Astrocyte of the hippocampus (primary cell): ENCODE measurements at regions not wholly inside any gene's neighbourhood (a gene's known extent, or its start where the extent isn't known, plus 50 kb on each side); places are given as distances from the start of the nearest gene placed in this dataset.
A peak's percentile ranks its signal among the peaks of the same experiment; 100 is the strongest.

Source experiments
- DNase-seq: peaks from one replicate; pipeline ENCODE4 v3.0.0; 2011; ENCODE audit warnings: low read depth, low spot score

GRCh38 chr9:118503236-118503635 is 799.0 kb downstream of the TLR4 start:
- no peak for DNase-seq

DNA sequence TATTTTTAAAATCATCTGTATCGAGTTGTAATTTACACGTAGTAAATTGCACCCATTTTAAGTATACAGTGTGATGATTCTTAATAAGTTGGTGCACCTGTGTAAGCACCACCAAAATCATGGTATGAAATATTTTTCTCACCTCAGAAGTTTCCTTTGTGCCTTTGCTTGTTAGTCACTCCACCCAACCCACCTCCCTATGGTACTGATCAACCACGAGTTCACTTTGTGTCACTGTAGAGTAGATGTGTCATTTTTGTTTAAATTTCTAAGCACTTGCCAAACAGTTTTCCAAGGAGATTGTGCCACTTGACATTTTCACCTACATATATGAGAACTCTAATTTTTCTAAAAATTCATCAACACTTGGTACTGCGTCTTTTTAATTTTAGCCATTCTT is 806.5 kb downstream of the TLR4 start:
- no peak for DNase-seq

DNA sequence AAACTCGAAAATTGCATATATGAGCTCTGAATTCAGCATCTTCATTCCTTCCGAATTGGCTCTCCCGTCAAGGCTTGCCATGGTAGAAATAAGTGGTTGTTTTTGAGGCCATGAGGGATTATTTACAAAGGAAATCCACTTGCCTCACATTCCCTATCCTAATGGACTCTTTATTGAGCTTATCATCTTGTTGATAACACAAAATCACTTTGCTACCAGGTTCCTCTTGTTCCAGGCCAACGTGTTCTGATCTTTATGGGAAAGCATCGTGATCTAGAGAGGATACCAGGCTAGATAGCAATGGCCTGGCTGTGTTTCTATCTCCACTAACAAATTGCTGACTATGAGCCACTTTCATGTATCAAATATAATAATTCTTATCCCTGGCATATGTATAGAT is 811.7 kb downstream of the TLR4 start:
- DNase-seq: no peak

DNA sequence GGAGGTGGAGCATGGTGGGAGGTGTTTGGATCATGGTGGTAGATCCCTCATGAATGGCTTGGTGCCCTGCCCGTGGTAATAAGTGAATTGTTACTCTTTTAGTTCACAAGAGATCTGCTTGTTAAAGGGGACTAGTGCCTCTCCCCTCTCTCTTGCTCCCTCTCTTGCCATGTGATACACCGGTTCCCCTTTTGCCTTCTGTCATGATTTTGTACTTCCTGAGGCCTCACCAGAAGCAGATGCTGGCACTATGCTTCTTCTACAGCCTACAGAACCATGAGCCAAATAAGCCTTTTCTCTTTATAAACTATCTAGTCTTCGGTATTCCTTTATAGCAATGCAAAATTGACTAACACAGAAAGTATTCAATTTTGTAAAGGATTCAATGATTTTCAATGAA is 817.1 kb downstream of the TLR4 start:
- no peak for DNase-seq

- peak; percentile 75 for DNase-seq
These were observed 818.2 kb downstream of the TLR4 start for GRCh38 chr9:118522093-118523028.

DNA sequence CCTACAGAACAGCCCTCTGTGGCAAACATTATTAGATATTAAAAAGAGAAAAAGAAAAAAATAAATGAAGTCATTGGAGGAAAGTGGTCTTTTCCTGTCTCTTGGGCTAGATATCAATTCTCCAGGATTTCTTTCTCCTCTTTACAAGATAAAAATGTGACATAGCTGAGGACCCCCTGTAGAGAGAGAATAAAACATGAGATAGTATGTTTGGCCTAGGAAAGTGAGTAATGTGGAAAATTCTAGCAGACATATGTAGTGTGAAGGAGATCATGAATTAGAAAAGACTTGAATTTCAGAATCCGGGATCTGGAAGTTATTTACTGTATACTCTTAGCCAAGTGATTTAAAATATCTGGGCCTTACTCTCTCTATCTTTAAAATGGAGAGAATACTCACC is 823.1 kb downstream of the TLR4 start:
- no peak for DNase-seq

DNA sequence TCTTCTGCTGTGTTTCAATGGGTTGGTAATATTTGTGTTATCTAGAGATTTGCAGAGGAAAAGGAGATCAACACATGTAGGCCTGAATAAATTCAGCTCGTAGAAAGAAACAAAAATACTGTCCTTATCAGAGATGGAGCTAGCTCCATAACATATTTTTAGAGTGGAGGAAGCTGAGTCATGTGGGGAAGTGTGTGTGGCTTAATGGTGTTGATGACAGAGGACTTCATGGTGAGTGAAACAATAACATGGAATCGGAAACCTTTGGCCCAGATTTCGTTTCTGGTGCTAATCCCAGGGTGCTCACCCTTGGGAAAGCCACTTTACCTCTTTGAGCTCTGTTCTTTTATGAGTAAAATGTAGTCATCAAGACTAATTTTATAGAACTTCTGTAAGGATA is 825.0 kb downstream of the TLR4 start:
- DNase-seq: peak; percentile 9

- DNase-seq: no peak
These were observed 825.5 kb downstream of the TLR4 start for GRCh38 chr9:118529624-118530214.

DNA sequence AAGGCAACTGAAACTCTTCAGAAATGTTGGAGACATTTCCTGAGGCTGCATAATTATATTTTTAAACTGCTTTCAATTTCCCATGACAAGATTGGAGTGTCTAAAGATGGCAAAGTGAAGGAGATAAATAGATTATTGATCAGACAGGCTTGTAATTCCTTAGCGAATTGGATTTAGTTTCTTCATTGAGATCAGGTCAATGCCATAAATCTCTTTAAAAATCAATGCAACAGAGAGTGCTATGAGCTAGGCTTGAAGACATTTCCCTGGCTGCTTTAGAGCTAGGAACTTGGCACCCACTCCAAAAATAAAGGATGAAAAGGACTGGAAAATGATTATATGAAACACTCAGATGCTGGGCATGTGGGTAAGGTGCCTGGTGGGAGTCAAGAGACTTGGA is 828.4 kb downstream of the TLR4 start:
- DNase-seq: no peak

DNA sequence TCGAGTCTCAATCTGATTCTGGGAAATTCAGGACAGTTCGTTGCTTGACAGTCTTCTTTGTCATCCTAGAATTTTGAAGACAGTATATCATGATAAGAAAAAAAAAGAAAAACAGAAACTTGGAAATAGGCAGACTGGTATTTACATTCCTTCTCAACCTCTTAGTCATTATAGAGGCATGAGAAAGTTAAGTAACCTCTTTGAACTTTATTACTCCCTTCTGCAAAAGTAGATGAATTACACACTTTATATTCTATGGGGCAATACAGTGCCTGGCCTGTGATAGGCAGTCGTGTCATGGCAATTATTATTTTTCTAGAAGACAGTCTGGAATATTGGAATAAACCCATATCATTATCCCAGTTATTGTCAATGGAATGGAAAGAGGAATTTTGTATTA is 828.9 kb downstream of the TLR4 start:
- DNase-seq: no peak

DNA sequence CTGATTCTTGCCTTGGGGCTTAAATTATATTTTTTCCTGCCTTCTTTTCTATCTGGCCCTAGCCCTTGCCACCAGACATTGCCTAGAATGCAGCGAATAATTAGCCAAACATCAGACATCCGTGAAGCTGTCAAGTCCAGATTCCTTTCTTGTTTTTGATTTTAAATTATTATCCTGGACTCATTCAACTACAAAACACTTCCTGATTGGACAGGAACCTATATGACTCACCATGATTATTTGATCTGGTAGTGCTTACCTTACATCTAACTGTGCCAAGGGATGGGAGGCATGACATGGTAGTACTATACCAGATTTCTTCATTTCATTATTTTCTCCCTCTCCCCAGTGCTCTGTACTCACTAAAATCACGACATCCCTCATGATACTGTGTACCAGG is 829.6 kb downstream of the TLR4 start:
- DNase-seq: no peak

DNA sequence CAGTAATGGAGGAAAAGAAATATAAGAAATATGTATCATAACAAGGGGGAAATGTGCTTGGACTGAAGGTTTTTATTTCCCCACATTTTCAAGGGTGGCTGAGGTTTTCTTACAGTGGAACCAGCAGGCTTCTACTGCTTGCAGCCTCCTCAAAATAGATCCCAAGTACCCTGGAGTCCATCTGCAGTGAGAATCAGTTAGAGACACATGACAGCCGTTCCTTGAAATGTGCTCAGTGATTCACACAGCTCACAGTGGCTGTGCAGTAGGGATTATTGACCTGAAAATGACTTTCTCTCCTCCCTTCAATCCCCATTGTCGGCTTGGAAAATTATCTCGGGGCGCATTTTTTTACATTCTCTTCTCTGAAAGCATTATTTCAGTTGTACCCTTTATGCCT is 832.0 kb downstream of the TLR4 start:
- no peak for DNase-seq

DNA sequence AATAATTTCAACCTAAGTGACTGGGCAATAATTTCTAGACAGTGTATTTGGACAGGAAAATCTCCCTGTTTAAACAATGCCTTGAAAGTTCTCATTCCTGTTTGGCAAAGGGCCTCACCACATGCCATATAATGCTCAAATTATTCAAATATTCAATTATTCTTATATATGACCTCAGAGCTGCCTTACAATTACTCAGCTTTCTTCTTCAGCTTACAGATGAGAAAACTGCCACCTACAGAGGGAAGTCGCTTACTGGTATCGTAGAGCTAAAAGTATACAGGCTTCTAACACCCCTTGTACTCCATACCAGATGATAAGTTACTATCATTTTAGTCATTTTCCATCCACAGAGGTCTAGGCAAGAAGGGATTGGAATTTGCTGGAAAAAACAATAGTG is 830.3 kb downstream of the BRINP1 start:
- no peak for DNase-seq

DNA sequence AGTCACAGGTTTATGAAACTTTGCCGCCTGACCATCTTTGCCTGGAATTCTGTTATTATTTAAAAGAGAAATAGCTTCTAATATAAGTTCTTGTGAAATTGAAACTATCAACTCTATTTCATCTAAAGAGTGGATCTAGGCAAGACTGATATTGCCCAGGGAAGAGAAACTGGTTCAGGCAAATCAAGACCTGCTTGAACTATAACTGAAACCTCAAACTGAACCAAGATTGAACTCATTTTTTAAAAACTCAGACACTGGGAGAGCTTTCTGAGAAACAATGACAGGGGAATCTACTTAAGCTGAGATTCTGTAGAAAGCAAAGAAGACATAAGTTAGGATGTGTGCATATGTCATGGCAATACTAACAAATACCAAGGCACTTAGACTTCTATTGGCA is 815.8 kb downstream of the BRINP1 start:
- DNase-seq: no peak

DNA sequence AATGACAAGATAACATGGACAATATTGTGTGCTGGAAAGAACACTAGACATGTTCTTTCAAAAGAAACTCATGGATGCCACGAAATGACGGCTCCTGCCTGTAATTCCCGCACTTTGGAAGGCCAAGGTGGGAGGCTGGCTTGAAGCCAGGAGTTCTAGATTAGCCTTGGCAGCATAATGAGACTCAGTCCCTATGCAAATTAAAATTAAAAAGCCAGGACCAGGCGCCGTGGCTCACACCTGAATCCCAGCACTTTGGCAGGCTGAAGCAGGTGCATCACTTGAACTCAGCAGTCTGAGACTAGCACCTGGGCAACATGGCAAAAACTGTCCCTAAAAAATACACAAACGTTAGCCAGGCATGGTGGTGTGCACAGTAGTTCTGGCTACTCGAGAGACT is 814.2 kb downstream of the BRINP1 start:
- no peak for DNase-seq

DNA sequence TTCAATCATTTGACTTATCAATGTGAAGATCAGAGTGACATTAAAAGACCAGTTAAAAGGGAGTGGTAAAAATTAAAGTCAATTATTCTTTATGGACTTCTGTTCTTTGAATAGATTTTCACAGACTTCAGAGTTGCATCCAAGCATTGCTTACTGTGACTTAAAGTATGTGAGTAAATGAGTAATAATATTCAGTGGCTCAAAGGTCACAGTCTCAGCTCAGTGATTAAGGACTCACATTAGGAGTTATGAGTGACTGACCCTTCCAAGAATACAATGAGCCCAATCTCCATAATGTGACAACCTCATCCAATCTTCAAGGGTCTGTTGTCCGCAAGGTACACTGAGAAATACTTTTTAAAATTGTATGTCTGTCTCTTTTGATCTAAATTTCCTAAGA is 811.2 kb downstream of the BRINP1 start:
- no peak for DNase-seq

DNA sequence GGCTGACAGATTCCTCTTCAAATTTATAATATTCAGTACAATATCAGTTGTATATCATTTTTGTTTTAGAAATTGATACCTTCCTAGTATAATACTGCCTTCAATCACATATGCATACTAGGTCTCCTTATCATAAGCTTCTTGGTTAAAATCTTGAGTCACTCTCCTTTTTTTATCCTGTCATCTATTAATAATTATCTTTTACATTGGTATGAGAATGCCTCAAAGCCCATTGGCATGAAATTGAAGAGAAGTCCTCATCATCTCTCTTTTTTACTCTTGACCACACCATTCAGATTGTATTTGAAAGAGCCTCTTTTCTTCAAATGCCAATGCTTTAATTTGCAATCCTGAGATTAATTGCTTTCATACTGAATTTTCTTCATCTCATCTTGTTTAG is 810.3 kb downstream of the BRINP1 start:
- no peak for DNase-seq

DNA sequence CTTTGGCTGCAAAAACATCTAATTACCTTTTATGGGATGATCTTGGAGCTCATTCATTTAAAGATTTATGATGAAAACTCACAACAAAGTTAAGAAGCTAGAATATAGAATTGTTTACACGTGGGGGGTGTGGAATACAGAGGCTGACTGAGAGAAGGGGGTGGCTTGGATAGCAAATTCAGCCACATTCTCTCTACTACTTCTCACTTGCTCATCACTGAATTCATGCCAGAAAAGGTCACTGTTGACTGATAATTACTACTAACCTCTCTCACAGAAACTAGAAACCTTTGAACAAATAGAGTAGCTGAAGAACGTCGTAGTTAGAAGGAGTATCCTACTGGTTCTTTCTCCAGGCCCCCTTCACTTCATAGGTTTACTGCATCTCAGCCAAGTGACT is 808.2 kb downstream of the BRINP1 start:
- DNase-seq: no peak

DNA sequence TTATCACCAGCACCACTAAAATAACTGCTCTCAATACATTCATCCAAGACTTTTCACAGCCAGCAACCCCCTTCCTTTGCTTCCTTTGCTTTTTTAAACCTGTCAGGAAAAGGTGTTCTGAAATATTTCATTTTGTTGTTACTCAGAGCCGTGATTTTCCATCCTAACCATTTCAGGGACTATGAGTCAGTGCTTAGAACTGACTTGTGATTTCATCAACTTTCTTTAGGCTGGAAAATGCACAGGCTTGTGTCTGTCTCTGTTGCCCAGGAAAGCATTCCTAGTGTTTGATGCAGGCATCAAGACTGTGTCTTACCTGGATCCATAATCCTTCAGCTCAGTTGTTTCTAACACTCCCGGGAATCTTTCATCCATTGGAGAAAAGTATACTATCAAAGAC is 805.6 kb downstream of the BRINP1 start:
- no peak for DNase-seq

DNA sequence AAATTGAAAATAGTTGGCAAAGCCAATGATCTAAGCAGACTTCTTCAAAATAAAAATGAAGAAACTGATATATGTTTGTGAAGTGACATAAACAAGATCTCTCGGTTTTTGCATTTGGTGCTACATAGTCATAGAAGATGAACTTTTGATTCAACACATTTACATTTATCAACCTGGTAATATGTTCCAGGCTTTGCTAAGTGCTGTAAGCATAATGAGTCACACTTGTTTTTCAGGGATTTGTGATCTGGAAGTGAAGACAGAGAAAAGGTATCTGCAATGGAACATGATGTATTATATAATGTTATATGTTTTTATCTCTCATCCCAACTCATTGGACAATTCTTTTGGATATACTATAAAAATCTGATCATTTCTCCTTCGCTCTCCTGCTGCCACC is 801.4 kb downstream of the BRINP1 start:
- no peak for DNase-seq

GRCh38 chr9:118568704-118569103 is 800.5 kb downstream of the BRINP1 start:
- no peak for DNase-seq

GRCh38 chr9:118569148-118569547 is 800.1 kb downstream of the BRINP1 start:
- no peak for DNase-seq

DNA sequence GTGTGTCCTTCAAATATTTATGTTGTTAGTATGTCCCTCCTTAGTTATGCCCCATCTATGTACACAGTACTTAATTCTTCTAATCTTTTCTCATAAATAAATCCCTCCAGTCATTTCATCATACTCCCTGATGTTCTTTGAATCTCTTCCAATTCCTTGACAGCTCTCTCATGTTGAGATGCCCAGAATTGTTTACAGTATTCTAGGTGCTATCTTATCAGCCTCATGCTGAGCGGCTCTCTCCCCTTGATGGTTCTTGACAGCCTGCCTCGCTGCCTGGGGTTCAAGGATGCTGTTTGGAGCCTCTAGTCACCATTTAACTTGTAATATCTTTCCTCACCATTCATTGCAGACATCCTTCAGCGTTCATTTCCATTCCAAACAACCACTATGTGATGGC is 799.2 kb downstream of the BRINP1 start:
- DNase-seq: no peak
